ENCODE measurements at regions not wholly inside any gene's neighbourhood (a gene's known extent, or its start where the extent isn't known, plus 50 kb on each side); places are given as distances from the start of the nearest gene placed in this dataset.
"Not testable (repeated sequence)": the region's sequence is repeated elsewhere in the genome, so short reads cannot be mapped to it uniquely, and the experiment has no call there.

DNA sequence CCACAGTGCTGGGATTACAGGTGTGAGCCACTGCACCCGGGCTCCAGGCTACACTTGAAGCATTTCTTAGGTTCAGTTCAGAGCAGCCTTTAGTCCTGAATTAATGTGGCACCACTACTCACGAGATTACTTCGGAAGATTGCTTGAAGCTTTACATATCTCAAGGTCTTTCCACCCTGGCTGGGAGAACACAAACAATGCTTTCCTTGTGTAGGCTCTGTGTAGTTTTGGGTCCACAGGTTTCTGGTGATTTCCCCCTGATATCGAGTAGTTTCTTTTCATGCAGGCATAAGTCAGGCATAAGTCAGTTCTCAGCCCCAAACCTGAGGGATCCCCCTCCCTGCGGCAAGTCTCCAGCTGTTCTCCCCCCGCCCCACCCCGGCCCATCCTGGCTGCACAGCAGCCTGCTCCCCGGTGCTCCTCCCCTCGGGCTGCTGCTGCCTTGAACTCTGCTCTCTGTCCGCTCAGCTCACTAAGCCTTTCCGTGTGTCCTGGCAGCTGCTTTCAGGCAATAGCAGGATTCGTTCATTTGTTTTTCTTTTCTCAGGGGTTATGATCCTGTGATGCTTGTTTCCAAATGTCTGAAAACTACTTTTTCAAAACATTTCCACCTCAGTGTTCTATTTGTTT, 417.7 kb downstream of the TMEM121 start:
- H3K9me3 ChIP-seq (replicated peaks in 1 of 11), result no peaks in the 10 kb centered on the region

DNA sequence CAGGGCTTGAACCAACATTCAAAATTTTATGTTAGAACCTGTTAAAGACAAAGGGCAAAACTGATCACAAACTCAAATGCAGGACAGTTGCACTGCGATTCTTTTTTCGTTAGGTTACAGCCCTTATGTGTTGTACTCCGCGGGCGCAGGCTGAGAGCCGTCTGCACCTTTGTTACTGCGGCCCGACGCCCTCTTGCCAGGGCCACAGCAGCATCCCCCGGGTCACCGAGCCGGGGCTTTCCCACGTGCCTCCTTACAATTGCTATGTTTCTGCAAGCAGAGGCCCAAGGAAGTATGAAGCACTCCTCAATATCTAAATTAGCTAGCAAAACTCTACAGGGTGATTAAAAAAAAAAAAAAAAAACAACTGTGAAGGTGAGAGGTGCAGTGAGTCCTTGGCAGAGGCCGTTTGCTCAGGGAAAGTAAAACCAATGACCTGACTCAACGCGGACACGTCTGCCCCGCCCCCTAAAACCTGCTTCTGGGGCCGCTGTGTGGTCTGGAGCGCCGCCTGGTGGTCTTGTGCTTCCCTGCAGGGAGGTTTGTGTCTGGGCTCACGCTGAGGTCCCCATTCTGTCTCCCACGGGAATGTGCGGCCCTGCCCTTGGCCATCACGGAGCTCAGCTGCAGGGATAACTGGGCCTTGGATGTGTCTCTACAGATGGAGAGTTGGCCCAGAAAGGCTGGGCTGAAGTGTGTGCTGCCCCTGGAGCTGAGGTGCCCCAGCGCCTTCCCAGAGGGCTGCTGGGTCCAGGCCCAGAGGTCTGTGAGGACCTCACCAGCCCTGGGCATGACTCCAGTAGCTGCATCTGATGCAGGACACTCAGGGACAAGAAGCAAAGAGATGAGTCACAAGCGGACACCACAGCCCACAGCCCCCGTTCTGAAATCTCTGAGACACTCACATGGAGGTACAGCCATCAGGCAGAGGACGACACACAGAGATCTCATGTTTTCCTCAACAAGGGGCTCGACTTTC, 418.5 kb downstream of the TMEM121 start:
- Histone ChIP-seq H3K4me1 (no peaks in the 10 kb centered on the region), H3K9ac (no peak overlapping the region), H3K9me3 (replicated peaks in 1 of 11) (no peaks in the 10 kb centered on the region), H3K4me2 (no peak overlapping the region), H3K36me3 (no peaks in the 10 kb centered on the region), H3K27me3 (no peaks in the 10 kb centered on the region), H3K27ac (no peak overlapping the region), H4K20me1 (no peaks in the 10 kb centered on the region), H3K4me3 (no peak overlapping the region)
- TF ChIP-seq Cebpa-rat (IDR thresholded peaks at IDR 0.05), result no peak

More for the DNA sequence above, 417.7 kb downstream of the TMEM121 start:
- no peak for TF ChIP-seq Cebpa-rat (IDR thresholded peaks at IDR 0.05)
- Histone ChIP-seq H3K9ac (no peak overlapping the region), H4K20me1 (no peaks in the 10 kb centered on the region), H3K36me3 (no peaks in the 10 kb centered on the region), H3K4me3 (no peak overlapping the region), H3K4me2 (no peak overlapping the region), H3K4me1 (no peaks in the 10 kb centered on the region), H3K27ac (no peak overlapping the region), H3K27me3 (no peaks in the 10 kb centered on the region)

- Histone ChIP-seq H3K9ac (no peak overlapping the region), H3K4me1 (no peaks in the 10 kb centered on the region), H3K27ac (no peak overlapping the region), H3K9me3 (replicated peaks in 1 of 11) (no peaks in the 10 kb centered on the region), H3K4me2 (no peak overlapping the region), H3K4me3 (no peak overlapping the region), H3K27me3 (no peaks in the 10 kb centered on the region), H4K20me1 (no peaks in the 10 kb centered on the region), H3K36me3 (no peaks in the 10 kb centered on the region)
- no peak for TF ChIP-seq Cebpa-rat (IDR thresholded peaks at IDR 0.05)
Observed at GRCh38 chr14:105945896-105946295, 419.5 kb downstream of the TMEM121 start.

GRCh38 chr14:105947599-105947998, 421.2 kb downstream of the TMEM121 start:
- Histone ChIP-seq H3K27ac (no peak overlapping the region), H3K9ac (no peak overlapping the region), H3K9me3 (replicated peaks in 1 of 11) (no peaks in the 10 kb centered on the region), H3K4me3 (no peak overlapping the region), H4K20me1 (no peaks in the 10 kb centered on the region), H3K27me3 (no peaks in the 10 kb centered on the region), H3K36me3 (no peaks in the 10 kb centered on the region), H3K4me1 (no peaks in the 10 kb centered on the region), H3K4me2 (no peak overlapping the region)
- no peak for TF ChIP-seq Cebpa-rat (IDR thresholded peaks at IDR 0.05)

GRCh38 chr14:105948955-105949354, 422.6 kb downstream of the TMEM121 start:
- not testable (repeated sequence) for H3K27ac ChIP-seq; H4K20me1 ChIP-seq; H3K4me3 ChIP-seq; H3K9ac ChIP-seq; H3K36me3 ChIP-seq; H3K9me3 ChIP-seq (replicated peaks in 1 of 11); H3K4me2 ChIP-seq; H3K4me1 ChIP-seq; H3K27me3 ChIP-seq

DNA sequence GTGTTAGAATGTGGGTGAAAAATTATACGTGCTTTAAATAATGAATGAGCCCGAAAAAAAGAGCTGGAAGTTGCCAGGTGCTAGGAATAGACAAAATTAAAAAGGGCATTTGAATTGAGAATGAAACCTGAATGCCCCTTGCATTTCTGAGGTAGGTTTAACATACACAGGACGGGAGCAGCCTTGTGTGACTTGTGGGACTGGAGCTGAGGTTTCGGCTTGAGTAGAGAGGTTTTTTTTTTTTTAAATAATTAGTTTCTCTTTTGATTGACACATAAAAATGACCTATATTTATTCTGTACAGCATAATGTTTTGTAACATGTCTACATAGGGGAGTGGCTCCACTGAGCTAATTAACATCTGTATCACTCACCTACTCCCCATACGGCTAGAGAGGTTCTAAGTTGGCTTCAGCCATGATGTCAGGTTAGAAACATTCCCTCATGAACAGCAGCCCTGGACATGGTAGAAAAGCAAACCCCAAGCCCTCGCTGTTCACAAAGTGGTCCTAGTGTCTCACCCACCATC, 424.0 kb downstream of the TMEM121 start:
- not testable (repeated sequence) for H4K20me1 ChIP-seq; H3K9me3 ChIP-seq (replicated peaks in 1 of 11); H3K27me3 ChIP-seq; H3K4me3 ChIP-seq; H3K27ac ChIP-seq; H3K4me2 ChIP-seq; H3K4me1 ChIP-seq; H3K36me3 ChIP-seq; H3K9ac ChIP-seq

- Histone ChIP-seq H3K4me2 (no peak overlapping the region), H3K4me1 (no peaks in the 10 kb centered on the region), H4K20me1 (no peaks in the 10 kb centered on the region), H3K27me3 (no peaks in the 10 kb centered on the region), H3K36me3 (no peaks in the 10 kb centered on the region), H3K9me3 (replicated peaks in 1 of 11) (no peaks in the 10 kb centered on the region), H3K9ac (no peak overlapping the region), H3K4me3 (no peak overlapping the region), H3K27ac (no peak overlapping the region)
- TF ChIP-seq Cebpa-rat (IDR thresholded peaks at IDR 0.05), result no peak
Observed at GRCh38 chr14:105951399-105951798, 425.0 kb downstream of the TMEM121 start.

DNA sequence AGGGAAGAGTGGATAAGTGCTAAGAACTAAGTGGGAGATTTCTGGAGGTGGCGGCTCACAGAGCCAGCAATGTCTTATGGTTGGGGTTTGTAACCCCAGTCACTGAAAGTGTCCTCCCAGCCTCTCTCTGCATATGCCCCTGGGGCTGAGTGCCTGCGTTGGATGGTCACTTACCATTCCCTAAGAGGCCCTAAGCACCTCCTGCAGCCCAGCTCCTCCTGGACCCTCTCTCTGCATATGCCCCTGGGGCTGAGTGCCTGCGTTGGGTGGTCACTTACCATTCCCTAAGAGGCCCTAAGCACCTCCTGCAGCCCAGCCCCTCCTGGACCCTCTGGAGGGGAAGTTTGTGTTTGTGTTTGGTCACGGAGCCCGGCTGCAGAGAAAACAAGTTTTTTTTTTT, 425.8 kb downstream of the TMEM121 start:
- Histone ChIP-seq H3K9me3 (replicated peaks in 1 of 11) (no peaks in the 10 kb centered on the region), H3K27ac (no peak overlapping the region), H3K4me1 (no peaks in the 10 kb centered on the region), H3K27me3 (no peaks in the 10 kb centered on the region), H3K9ac (no peak overlapping the region), H3K4me3 (no peak overlapping the region), H3K36me3 (no peaks in the 10 kb centered on the region), H4K20me1 (no peaks in the 10 kb centered on the region), H3K4me2 (no peak overlapping the region)
- TF ChIP-seq Cebpa-rat (IDR thresholded peaks at IDR 0.05), result no peak

DNA sequence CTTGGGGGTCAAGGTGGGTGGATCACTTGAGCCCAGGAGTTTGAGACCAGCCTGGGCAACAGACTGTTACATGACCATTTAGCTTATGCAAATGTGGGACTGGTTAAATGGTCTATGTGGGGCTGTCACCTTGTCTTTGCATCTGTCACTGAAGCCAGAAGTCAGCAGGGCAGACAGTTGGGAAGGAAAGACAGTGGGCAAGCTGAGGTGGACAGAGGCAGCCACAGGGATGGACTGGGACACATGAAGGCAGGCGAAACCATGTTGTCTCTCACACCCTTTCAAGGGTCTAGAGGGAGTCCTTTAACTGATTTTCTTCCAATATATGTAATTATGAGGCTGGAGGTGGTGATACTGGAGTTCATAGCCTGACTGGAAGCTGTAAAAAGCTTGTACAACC, 426.4 kb downstream of the TMEM121 start:
- H3K9ac ChIP-seq, result no peak overlapping the region
- no peak overlapping the region for H3K4me3 ChIP-seq
- no peaks in the 10 kb centered on the region for H3K36me3 ChIP-seq
- H4K20me1 ChIP-seq, result no peaks in the 10 kb centered on the region
- no peak overlapping the region for H3K4me2 ChIP-seq
- H3K9me3 ChIP-seq (replicated peaks in 1 of 11), result no peaks in the 10 kb centered on the region
- H3K27me3 ChIP-seq, result no peaks in the 10 kb centered on the region
- H3K4me1 ChIP-seq, result no peaks in the 10 kb centered on the region
- H3K27ac ChIP-seq, result no peak overlapping the region
- no peak for TF ChIP-seq Cebpa-rat (IDR thresholded peaks at IDR 0.05)

- H4K20me1 ChIP-seq; H3K4me3 ChIP-seq; H3K4me1 ChIP-seq; H3K9me3 ChIP-seq (replicated peaks in 1 of 11); H3K36me3 ChIP-seq; H3K27me3 ChIP-seq; H3K9ac ChIP-seq; H3K4me2 ChIP-seq; H3K27ac ChIP-seq: not testable (repeated sequence)
Observed at GRCh38 chr14:105961625-105962024, 435.2 kb downstream of the TMEM121 start.

Data from BLaER1 treated with 17β-estradiol and CSF1 and Interleukin-3, amounts not matched to agents 10 nM and 100 nM (cell line).